GM19372 (cell line): ENCODE measurements at regions not wholly inside any gene's neighbourhood (a gene's known extent, or its start where the extent isn't known, plus 50 kb on each side); places are given as distances from the start of the nearest gene placed in this dataset.

Experiments
- ATAC-seq: cut with Tn5 transposase; IDR thresholded peaks from one replicate; pipeline ENCODE4 v1.9.1; 2021; ENCODE audit warnings: mild to moderate bottlenecking, low read depth, moderate library complexity; ENCODE audit not compliant: unreplicated experiment

DNA sequence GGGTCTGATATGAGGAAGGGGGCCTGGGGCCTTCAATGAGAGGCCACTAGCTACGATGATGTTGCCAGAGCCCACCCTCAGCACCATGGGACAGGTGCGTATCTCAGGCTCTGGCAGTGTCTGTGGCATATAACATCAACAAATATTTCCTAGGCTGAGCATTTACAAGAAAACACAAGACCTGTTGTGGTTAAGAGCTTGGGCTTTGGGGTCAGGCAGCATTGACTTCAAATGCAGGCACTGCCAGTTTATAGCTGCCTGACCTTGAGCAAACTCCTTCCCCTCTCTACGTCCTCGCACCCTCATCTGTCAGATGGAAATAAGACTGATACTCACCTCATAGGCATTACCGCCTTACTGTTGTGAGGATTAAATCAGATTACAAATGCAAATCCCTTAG, 156.0 kb downstream of the KATNAL1 start:
- no peak for ATAC-seq

DNA sequence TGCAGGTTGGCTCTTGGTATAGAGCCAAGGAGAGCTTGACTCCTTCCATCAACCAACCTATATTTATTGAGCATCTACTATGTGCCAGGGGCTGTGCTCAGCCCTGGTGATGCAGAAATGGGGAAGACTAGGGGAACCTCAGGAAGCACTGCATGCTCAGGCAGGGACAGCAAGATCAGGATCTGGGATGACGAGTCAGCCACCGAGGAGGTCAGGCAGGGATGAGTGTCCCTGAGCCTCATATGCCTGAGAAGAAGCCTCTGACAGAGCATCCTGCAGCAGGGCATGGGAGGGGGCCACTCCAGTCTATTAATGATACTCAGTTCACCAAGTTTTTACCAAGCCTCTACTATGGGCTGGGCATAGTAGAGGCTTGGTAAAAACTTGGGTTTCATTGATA, 158.1 kb downstream of the KATNAL1 start:
- ATAC-seq = no peak

DNA sequence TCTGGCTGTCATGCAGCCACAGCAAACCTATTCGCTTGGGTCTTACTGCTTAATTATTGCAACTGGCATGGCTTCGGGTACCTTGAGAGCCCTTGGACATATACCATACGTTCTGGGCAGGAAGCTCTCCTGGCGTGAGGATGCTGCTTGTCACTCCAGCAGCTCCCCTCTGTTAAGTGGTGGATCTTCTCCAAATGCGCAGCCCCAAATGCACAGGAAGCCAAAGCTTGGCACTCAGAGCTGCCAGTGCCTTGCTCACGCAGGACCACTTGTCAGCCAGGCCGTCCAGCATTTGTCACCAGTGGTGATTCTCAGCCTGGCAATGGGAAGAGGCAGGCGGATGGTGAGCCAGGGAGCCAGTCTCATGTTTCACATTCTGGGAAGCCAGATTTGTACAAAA, 158.6 kb downstream of the KATNAL1 start:
- no peak for ATAC-seq

DNA sequence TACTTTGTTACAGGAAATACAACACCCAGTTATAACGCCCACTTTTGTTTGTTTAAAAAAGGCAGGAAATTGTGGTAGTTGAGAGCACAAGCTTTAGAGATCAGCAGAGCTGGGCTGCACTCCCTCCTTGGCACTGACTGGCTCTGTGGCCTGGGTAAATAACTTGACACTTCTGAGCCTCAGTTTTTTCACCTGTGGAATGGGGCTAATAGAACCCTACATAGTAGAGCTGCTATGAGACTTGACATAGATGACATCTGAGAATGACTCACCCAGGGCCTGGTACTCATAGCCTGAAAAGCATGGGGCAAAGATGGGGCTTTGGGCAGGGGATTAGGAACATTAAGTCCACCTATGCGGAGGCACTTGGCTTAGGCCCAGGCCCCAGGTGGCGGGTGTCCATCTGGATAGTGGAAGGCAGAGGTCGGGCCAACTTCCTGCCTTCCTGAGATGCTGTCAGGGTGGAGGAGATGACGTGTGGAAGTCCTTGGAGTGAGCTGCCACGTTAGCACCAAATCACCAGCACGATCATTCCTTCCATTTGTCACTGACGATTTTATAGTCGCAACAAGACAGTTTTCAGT, 159.1 kb downstream of the KATNAL1 start:
- ATAC-seq = no peak

DNA sequence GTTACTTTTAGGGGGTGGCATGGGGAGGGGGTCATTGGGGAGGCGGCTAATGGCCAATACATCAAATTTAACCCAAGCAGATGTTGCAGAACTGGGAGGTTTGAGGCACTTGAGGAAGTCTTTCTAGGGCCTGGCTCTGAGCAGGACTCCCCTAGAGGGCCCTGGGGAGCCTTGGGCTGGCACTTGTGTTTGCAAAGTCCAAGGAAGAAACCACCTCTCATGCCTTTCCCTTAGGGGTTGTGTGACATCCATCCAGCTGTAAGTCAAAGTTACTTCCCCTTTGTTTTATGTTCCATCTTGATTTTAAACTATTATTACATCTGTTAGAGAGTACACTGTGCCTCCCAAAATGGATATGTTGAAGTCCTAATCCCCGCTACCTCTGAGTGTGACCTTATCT, 159.9 kb downstream of the KATNAL1 start:
- ATAC-seq = no peak

DNA sequence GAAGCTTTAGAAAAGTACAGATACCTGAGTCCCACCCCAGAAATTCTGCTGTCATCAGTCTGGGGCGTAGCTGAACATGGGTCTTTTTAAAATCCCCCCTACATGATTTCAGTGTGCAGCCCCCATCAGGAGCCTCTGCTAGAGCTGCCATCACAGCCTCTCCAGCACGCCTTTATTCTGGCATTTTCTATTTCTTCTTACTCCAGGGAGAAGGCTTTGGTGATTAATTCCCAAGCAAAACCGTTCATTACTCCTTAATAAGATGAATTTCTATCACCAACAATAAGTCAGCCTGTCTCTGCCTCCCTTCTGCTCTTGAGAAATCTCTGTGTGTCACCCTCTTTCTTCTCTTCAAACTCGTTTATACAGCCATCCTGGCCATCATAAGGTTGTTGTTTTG, 160.3 kb downstream of the KATNAL1 start:
- ATAC-seq = no peak

DNA sequence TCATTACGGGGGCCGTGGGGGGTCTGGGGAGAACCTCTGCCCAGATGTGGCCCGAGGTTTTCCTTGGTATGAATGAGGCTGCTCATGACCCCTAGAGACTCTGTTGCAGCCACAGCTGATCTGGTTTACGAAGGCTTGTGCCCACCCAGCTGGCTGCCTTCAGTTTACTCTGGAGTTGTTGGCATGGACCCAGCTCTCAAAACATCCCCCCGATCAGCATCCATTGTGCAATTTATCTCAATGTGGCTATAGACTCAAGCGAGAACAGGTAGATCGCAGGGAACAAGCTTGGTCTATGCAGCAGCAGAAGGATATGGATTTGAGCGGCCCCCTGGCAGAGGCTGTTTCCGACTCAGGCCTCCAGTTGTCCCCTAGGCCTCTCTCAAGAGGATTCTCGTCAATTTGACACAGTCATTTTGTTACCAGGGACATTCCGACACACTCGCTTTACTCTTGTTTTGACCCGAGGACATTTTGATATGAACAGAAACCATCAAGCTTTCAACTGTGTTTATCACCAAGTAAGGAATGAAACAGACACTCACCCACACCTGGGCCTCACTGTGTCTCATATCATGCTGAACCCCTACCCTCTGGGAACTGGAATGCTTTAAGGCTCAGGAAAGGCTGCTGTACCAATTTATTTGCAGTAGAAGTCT, 161.5 kb downstream of the KATNAL1 start:
- peak; percentile 35 for ATAC-seq

DNA sequence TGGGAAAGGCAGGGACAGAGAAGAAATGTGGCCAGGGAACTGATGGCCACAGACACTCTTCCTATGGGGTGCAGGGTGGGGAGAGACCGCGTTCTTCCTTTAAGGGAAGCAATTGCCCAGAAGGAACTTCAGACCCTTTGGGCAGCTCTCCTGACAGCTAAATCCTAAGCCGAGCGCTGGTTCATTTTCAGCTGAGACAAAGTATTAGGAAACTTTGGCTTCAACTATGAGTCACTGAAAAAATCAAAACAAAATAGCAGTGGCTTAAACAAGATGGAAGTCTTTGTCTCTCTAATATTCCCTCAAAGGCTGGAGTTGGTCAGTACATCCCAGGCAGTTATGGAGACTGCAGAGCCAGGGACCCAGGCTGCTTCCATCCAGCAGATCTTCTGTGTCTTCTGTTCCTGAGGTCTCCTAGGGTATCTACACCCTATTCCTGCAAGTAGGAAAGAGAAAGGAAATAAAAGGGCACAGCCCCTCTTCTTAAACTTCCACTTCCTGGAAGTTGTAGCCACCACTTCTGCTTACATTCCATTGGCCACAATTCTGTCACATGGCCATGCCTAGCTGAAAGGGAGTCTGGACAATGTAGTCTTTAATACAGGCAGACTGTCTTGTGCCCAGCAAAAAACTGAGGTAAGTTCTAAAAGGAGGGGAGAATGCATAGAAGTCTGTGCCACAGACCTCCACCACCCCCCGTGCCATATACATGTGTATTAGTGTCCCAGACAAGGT, 163.5 kb downstream of the KATNAL1 start:
- ATAC-seq = no peak

DNA sequence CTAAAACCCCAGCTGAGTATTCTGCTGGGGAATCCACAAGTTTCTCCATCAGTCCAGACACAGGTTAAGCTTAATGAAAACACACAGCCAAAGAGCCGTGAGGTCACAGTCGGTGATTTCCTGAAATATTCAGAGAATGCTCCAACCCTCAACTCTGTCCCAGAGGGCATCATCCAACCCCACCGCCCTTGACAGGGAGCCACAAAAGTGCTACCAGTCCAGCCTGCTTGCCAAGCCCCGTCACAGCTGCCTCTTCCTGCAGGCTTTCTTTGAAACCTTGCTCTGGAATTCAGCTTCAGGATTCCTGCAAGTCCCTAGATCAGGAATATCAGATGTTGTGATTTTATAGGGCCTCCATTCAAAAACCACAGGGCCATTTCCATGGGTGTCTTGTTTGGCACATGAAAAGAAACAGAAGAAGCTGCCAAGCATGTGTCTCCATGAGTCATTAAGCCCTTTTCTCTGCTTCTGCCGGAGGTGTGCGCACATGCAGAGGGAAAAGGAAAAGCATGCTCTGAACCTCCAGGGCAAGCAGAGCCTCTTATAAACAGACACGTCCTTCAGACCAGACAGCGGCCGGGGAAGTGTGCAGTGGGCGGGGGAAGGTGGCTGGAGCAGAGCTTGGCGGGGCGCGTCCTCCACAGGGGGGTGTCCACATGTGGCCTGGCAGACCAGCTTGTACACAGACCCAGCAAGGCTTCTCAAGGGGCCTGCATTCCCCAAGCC, 164.7 kb downstream of the KATNAL1 start:
- ATAC-seq = no peak

DNA sequence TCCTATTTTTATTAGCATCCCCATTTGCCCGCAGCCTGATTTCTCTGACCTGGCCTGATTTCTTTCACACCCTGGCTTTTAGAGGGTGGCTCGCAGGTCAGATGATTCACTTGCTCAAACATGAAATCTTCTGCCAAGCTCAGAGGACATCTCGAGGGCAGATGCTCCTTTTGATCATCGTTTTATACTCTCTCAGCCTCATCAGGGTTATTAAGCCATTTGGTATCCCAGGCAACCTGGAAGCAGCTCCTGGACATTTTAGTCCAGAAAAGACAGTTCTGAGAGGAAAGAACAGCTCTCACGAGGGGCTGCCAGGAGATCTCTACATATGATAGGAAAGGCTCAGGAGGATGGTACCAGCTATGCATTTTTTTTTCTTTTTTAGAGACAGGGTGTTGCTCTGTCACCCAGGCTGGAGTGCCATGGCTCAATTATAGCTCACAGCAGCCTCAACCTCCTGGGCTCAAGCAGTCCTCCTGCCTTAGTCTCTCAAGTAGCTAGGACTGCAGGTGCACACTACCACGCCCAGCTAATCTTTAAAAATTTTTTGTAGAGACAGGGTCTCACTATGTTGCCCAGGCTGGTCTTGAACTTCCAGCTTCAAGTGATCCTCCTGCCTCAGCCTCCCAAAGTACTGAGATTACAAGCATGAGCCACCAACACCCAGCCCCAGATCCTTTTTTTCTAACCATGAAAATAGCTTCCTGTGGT, 165.4 kb downstream of the KATNAL1 start:
- no peak for ATAC-seq

DNA sequence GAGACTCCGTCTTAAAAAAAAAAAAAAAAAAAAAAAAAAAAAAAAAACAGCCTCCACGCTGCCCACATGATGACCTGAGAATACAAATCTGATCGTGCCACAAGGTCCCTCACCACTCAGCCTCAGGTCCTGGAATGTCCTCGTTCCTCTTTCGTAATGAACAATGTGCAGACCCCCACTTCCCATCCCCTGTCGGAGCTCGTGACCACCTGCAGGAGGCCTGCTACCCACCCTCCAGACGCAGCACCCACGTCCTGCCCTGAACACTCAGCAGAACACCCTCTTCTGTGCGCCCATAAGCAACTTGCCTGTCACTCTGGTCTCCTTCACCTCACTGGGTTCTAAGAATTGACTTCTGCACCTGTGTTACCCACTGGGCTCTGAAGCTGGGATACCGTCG, 166.4 kb downstream of the KATNAL1 start:
- no peak for ATAC-seq

DNA sequence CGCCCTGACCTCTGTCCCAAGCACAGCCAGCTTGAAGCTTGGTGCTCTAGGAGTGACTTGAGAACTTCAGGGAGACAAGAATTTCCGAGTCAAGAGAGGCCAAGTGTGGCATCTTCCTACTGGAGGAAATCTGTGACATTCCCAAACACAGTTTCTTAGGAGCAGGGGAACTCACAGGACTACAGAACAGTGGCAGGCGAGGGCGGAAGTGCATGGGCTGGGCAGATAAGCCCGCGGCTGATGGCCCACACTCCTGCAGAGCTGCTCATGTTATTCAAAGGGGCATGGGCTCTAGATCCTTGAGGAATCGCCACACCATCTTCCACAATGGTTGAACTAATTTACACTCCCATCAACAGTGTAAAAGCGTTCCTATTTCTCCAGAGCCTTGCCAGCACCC, 168.8 kb downstream of the KATNAL1 start:
- ATAC-seq = no peak

DNA sequence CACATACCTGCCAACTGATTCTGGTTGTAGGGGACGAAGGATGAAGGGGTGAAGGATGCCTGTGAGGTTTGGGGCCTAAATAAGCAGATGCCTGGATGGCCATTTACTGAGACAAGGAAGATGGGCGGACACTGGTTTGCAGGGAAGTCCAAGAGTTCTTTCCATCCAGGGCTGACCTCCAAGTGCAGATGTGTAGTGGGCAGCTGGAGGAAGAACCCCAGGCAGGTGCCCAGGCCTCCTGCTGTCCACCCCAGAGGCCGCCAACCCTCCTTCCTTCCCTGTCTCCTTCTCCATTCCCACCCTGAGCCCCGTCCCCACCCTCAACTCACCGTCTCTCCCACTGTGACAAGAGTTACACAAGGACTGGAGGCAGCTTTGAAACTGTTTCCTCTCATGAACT, 171.5 kb downstream of the KATNAL1 start:
- no peak for ATAC-seq

DNA sequence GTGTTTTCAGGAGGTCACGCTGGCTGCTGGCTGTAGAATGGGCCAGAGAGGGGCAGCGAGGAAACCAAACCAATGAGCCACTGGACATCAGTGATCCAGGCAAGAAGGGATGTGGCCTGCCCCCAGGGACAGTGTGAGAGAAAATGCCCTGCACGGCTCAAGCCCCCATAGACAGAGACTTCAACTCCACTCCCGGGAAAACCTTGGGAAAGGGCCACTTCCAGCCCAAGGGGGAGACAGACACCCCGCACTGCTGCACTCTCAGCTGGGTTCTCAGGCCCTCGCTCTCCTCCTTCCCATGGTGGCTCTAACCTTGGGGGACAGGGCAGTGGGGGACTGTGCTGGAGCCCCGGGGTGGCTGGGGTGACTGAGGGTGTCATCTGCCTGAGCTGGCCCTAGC, 172.0 kb downstream of the KATNAL1 start:
- no peak for ATAC-seq

DNA sequence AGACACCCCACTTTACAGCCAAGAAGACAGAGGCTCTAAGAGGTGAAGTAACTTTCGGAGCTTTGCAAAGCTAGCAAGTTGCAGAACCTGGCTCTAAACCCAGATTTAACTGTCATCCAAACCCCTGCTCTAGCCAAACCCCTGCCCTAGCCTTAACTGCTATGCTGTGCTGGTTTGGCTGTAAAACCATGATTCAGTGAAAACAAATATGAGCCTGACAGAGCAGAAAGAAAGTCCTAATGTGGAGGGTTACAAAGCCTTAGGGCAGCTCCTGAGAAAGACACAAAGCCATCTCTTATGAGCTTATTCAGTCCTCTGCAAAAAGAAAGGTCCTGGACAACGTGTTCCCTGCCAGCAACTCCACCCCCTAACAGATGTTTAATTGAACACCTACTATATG, 172.8 kb downstream of the KATNAL1 start:
- no peak for ATAC-seq

DNA sequence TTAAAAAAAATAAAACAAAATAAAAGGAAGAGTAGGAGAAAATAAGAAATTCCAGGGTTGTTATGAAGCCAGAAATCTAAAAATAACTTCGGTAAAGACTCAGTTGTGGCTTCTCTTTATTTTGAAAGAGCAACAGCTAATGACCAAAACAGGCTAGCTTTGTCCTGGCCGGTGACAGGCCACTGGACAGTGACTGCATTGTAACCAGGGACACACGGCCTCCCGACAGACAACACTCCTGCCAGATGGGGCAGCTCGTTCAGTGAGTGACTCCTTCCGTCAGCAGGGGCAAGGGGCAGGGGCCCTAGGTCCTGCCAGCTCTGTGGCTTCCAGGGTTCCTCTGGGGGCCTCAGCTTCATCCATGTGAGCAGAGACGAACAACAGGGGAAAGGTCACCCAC, 173.4 kb downstream of the KATNAL1 start:
- no peak for ATAC-seq

DNA sequence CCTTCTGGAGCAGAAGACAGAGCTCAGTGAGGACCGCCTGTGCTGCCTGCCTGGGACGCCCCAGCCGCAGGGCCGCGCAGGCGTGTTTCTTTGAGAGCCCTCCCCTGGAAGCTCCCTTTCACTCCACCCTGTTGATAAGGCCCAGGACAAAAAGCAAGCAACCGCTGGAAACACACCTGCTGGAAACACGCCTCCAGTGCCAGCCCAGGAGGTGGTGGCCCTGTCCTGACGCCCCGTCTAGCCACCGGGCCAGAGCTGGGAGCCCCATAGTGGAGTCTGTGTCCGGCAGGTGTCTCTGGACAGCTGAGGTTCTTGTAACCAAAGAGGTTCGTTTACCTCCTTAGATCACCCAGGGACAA, 173.8 kb downstream of the KATNAL1 start:
- ATAC-seq = no peak

DNA sequence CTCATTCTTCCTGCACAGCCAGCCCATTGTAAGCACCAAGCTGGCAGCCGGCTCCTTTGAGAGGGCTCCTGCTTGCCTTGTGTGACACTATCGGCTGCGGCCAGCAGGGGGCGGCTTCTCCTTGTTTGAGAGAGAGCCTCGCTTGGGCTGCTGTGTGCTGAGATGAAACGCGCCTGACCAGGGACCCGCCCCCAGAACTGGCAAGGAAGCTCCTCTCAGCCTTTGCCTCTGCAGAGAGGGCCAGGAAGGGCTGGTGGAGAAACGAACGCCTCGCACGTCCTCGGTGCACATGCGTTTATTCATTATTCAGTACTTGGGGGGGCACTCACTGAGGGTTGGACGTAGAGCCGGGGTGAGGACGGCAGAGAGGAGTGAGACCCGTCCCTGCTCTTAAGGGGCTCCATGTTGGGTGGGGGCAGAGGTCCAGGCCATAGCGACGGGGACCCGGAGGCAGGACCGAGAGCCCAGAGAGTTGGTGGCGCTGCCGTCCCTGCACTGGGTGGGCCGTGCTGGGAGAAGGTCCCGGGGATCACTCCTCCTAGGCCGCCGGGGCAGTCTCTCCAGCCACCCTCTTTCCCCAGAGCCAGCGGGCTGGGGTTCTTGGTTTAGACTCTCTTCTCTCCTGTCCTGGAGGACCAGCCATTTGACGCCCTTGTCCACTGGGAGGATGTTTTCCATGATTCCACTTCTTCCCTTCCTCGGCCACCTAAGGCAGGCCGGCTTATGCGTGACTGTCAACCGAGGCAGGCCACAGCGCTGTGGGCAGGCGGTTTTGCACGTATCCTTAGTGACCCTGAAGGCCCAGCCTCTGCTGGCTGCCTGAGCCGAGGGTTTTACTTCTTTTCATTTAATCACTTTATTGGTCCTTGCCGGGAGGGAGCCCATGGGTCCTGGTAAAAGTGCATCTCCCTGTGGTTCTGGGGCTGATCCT, 174.5 kb downstream of the KATNAL1 start:
- ATAC-seq = peak; percentile 95

DNA sequence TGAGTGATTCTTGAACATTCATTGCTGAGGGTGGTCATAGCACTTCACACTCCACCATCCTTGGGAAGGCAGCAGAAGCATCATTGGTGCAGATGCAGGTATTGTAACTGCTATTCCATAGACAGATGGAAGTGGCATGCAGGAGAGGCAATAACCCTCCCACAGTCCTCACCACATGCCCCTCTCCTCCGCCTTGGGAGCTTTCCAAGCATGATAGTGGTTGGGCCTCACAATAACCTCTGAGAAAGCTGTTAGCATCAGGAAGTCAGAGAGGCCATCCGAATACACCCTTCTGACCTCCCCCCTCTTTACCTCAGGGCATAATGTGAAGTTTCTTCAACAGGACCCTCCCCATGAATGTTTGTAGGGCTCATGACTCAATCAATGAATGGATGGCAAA, 177.9 kb downstream of the KATNAL1 start:
- ATAC-seq = no peak

DNA sequence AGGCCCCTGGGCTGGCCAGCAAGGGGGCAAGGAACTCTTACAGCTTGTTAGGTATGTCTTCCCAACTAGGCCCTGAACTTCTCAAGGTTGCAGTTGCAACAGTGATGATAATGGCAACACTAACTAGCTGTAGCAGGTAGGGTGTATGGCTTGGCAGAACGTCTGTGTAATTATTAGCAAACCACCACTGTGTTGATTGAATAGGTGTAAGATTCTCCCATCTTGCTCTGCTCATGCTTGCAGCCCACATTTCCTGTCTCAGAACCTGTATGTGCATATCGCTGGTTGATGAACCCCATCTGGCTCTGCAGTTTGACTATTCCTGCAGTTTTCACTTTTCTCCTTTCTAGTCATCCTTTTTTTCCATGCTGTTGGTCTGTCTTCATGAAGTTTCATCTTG, 178.8 kb downstream of the KATNAL1 start:
- ATAC-seq = no peak
